Endodermal cell (in vitro differentiated cells): ENCODE measurements at regions not wholly inside any gene's neighbourhood (a gene's known extent, or its start where the extent isn't known, plus 50 kb on each side); places are given as distances from the start of the nearest gene placed in this dataset.

ENCODE experiments used
- DNase-seq: peaks from one replicate; pipeline ENCODE4 v3.0.0-alpha.2; 2017
- H3K27ac ChIP-seq: 2 replicates; pipeline ENCODE4 v1.5.1; 2013; ENCODE audit warnings: mild to moderate bottlenecking, low read depth, low read length, moderate library complexity
- H3K27me3 ChIP-seq: 2 replicates; pipeline ENCODE4 v1.6.1; 2013; ENCODE audit warnings: mild to moderate bottlenecking, low read length, moderate library complexity; ENCODE audit not compliant: insufficient read depth, control insufficient read depth, poor library complexity, severe bottlenecking
- H3K36me3 ChIP-seq: 2 replicates; pipeline ENCODE4 v1.7.0; 2013; ENCODE audit warnings: mild to moderate bottlenecking, low read length, moderate library complexity; ENCODE audit not compliant: control insufficient read depth, insufficient read depth
- H3K4me1 ChIP-seq: one replicate; pipeline ENCODE4 v1.7.0; 2013; ENCODE audit warnings: low read length; ENCODE audit not compliant: control insufficient read depth, insufficient read depth
- H3K4me3 ChIP-seq: 2 replicates; pipeline ENCODE4 v1.5.1; 2013; ENCODE audit warnings: mild to moderate bottlenecking, low read length, moderate library complexity
- H3K9ac ChIP-seq: 2 replicates; pipeline ENCODE4 v1.6.1; 2013; ENCODE audit warnings: mild to moderate bottlenecking, low read length, moderate library complexity; ENCODE audit not compliant: poor library complexity, severe bottlenecking; ENCODE audit errors: extremely low read depth
- H3K9me3 ChIP-seq: 2 replicates; pipeline ENCODE4 v1.6.1; 2013; ENCODE audit warnings: mild to moderate bottlenecking, low read length, moderate library complexity; ENCODE audit not compliant: control insufficient read depth
- H3K27ac Mint-ChIP-seq: 2 replicates; pipeline ENCODE4 v1.8.0; 2020; ENCODE audit warnings: mixed read lengths
- H3K27me3 Mint-ChIP-seq: 2 replicates; pipeline ENCODE4 v1.8.0; 2021; ENCODE audit warnings: mild to moderate bottlenecking, mixed read lengths; ENCODE audit not compliant: insufficient read depth
- H3K36me3 Mint-ChIP-seq: 2 replicates; pipeline ENCODE4 v1.8.0; 2020; ENCODE audit warnings: low read depth, mixed read lengths
- H3K4me1 Mint-ChIP-seq: 2 replicates; pipeline ENCODE4 v1.8.0; 2020; ENCODE audit warnings: mixed read lengths
- H3K4me3 Mint-ChIP-seq: 2 replicates; pipeline ENCODE4 v1.8.0; 2020; ENCODE audit warnings: mild to moderate bottlenecking, moderate library complexity, mixed read lengths
- H3K9me3 Mint-ChIP-seq: 2 replicates; pipeline ENCODE4 v1.8.0; 2020; ENCODE audit warnings: mild to moderate bottlenecking, mixed read lengths
- WGBS, 2 experiments: methylation state at CpG; one replicate each; pipeline versions ENCODE4 v1.1.5 to v1.1.7; 2013; ENCODE audit warnings: missing lambda C conversion rate in 2 of 2, mixed read lengths in 1 of 2; ENCODE audit not compliant: insufficient coverage in 1 of 2, insufficient read length in 1 of 2; 5-methylcytosine and 5-hydroxymethylcytosine counted together
- TF ChIP-seq, protein P1 (sequence below): fragments of 200-600 bp; sonication (generic); conservative IDR thresholded peaks from 2 replicates; pipeline ENCODE4 v1.5.0; 2021; ENCODE audit warnings: antibody characterized with exemption, mild to moderate bottlenecking

DNA sequence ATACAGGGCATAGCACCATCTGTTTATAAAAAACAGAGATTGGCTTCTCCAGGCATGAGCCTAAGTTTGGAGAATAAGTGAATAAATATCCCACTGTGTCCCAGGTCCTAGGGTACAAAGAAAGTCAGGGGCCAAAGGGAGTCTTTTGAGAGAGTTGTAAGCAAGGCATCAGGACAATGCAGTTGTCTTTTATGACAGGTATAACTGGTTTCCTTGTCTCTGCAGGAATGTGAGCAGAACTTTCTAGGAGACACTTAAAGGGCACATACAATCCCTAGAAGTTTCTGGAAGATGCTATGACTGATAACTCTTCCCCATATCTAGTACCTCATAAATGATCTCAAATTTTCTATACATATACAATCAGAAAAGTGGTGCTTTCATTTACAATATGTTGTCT is 245.6 kb upstream of the RGMB start:
- peaks cover 2% of the 10 kb centered on the region for H3K36me3 Mint-ChIP-seq
- Histone ChIP-seq H3K4me3 (no peak overlapping the region), H3K9me3 (no peaks in the 10 kb centered on the region), H3K9ac (no peak overlapping the region), H3K27ac (no peak overlapping the region), H3K36me3 (peaks cover 7% of the 10 kb centered on the region), H3K27me3 (no peaks in the 10 kb centered on the region), H3K4me1 (peaks cover 16% of the 10 kb centered on the region)
- H3K27me3 Mint-ChIP-seq = no peaks in the 10 kb centered on the region
- TF ChIP-seq, protein P1, sequence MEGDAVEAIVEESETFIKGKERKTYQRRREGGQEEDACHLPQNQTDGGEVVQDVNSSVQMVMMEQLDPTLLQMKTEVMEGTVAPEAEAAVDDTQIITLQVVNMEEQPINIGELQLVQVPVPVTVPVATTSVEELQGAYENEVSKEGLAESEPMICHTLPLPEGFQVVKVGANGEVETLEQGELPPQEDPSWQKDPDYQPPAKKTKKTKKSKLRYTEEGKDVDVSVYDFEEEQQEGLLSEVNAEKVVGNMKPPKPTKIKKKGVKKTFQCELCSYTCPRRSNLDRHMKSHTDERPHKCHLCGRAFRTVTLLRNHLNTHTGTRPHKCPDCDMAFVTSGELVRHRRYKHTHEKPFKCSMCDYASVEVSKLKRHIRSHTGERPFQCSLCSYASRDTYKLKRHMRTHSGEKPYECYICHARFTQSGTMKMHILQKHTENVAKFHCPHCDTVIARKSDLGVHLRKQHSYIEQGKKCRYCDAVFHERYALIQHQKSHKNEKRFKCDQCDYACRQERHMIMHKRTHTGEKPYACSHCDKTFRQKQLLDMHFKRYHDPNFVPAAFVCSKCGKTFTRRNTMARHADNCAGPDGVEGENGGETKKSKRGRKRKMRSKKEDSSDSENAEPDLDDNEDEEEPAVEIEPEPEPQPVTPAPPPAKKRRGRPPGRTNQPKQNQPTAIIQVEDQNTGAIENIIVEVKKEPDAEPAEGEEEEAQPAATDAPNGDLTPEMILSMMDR = no peak
- H3K27ac Mint-ChIP-seq = no peak overlapping the region
- DNase-seq = no peak
- peaks cover 11% of the 10 kb centered on the region for H3K4me1 Mint-ChIP-seq
- no peak overlapping the region for H3K4me3 Mint-ChIP-seq
- no peaks in the 10 kb centered on the region for H3K9me3 Mint-ChIP-seq

DNA sequence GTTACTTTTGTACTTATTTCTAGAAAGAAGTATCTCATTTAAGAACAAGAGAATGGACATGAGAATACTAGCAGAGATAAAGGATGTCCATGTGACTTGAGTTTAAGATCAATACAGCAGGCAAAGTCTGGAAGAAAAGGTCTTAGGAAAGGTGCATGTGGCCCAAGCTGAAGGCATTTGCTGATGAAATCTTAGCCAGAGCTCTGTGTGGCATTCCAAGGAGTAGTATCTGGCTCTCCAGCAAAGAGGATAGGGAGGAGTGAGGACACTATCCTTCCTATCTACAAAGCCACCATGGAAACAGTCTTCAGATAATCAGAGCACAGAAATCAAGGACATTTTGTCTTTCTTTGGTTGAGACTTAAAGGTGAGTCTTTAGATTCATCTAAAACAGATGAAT is 244.1 kb upstream of the RGMB start:
- Histone ChIP-seq H3K27me3 (no peaks in the 10 kb centered on the region), H3K4me3 (no peak overlapping the region), H3K27ac (no peak overlapping the region), H3K9me3 (no peaks in the 10 kb centered on the region), H3K4me1 (peaks cover 16% of the 10 kb centered on the region), H3K36me3 (peaks cover 7% of the 10 kb centered on the region), H3K9ac (no peak overlapping the region)
- no peak for DNase-seq
- H3K4me1 Mint-ChIP-seq = peaks cover 6% of the 10 kb centered on the region
- H3K27ac Mint-ChIP-seq = peak overlapping the region; percentile 2
- TF ChIP-seq, protein P1 = no peak
- no peak overlapping the region for H3K4me3 Mint-ChIP-seq
- H3K36me3 Mint-ChIP-seq = peaks cover 12% of the 10 kb centered on the region
- no peaks in the 10 kb centered on the region for H3K27me3 Mint-ChIP-seq
- no peaks in the 10 kb centered on the region for H3K9me3 Mint-ChIP-seq

DNA sequence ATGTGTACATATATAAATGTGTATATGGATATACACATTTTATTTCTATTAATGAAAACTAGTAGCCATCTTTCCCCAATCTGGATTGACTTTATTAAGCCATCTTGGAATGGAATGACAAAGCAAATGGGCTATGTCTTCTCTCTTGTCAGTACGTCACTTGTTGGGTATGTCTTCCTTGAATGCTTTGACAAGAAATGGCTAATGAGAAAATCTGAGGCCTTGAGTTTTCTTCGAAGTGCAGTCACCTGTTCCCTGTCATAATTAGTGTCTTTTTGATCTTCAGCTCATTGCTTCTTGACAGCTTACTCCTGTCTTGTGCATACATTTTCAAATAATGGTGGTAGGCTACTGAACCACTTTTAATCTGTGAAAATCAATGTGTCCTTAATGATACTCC is 243.2 kb upstream of the RGMB start:
- no peaks in the 10 kb centered on the region for H3K27me3 ChIP-seq
- TF ChIP-seq, protein P1 = no peak
- no peaks in the 10 kb centered on the region for H3K9me3 Mint-ChIP-seq
- no peak for DNase-seq
- no peak overlapping the region for H3K27ac Mint-ChIP-seq
- H3K4me1 ChIP-seq = peaks cover 16% of the 10 kb centered on the region
- peaks cover 6% of the 10 kb centered on the region for H3K4me1 Mint-ChIP-seq
- WGBS, 2 experiments = 92 to 95% methylated on average over 2 of the region's 2 CpGs
- no peak overlapping the region for H3K4me3 ChIP-seq
- no peaks in the 10 kb centered on the region for H3K9me3 ChIP-seq
- peaks cover 14% of the 10 kb centered on the region for H3K36me3 Mint-ChIP-seq
- no peak overlapping the region for H3K9ac ChIP-seq
- no peaks in the 10 kb centered on the region for H3K27me3 Mint-ChIP-seq
- no peak overlapping the region for H3K27ac ChIP-seq
- peaks cover 10% of the 10 kb centered on the region for H3K36me3 ChIP-seq
- no peak overlapping the region for H3K4me3 Mint-ChIP-seq
